ENCODE measurements at regions not wholly inside any gene's neighbourhood (a gene's known extent, or its start where the extent isn't known, plus 50 kb on each side); places are given as distances from the start of the nearest gene placed in this dataset.

DNA sequence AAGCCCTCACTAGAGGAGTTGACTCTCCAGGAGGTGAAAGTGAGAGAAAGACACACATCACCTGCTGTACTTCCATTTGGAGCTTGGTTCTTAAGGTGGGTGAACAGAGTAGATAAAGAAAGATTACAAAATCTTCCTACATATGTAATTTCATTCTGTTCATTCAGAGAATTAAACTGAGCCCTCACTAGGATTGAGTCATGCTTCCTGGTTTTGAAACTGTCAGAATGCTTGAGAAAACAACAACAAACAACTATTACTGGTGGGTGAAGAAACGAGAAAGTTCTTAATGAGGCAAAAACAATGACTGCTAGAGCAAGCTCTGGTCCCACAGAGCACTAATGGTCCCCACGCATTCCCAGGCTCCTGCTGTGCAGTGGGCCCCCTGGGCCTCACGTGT lies 841.7 kb downstream of the VRK1 start:
- no peak for TF ChIP-seq POLR2AphosphoS5 (IDR thresholded peaks at IDR 0.05; ENCODE audit: low read depth)
- TF ChIP-seq, protein P1, sequence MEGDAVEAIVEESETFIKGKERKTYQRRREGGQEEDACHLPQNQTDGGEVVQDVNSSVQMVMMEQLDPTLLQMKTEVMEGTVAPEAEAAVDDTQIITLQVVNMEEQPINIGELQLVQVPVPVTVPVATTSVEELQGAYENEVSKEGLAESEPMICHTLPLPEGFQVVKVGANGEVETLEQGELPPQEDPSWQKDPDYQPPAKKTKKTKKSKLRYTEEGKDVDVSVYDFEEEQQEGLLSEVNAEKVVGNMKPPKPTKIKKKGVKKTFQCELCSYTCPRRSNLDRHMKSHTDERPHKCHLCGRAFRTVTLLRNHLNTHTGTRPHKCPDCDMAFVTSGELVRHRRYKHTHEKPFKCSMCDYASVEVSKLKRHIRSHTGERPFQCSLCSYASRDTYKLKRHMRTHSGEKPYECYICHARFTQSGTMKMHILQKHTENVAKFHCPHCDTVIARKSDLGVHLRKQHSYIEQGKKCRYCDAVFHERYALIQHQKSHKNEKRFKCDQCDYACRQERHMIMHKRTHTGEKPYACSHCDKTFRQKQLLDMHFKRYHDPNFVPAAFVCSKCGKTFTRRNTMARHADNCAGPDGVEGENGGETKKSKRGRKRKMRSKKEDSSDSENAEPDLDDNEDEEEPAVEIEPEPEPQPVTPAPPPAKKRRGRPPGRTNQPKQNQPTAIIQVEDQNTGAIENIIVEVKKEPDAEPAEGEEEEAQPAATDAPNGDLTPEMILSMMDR (IDR thresholded peaks at IDR 0.05; ENCODE audit: insufficient read depth, low read length): no peak
- TF ChIP-seq SPI1 (IDR thresholded peaks at IDR 0.05; ENCODE audit: borderline replicate concordance, low read depth): no peak
- no peak for TF ChIP-seq GABPA (IDR thresholded peaks at IDR 0.05; ENCODE audit: low read depth)
